Liver (tissue), 3 donors: ENCODE measurements at regions not wholly inside any gene's neighbourhood (a gene's known extent, or its start where the extent isn't known, plus 50 kb on each side); places are given as distances from the start of the nearest gene placed in this dataset.

Experiments
- ATF3 ChIP-seq: IDR thresholded peaks from 2 replicates; pipeline ENCODE4 v1.6.1; 2016; ENCODE audit warnings: antibody characterized with exemption
- CTCF ChIP-seq: fragments of 150-350 bp; IDR thresholded peaks from 2 replicates; pipeline ENCODE4 v1.5.1; 2017; ENCODE audit warnings: improper control_type of control experiment, low read depth, low read length; ENCODE audit not compliant: missing input control
- EGR1 ChIP-seq, 2 donors: IDR thresholded peaks; 2 replicates each; pipeline ENCODE4 v1.6.1; 2016 to 2018; ENCODE audit warnings: antibody characterized with exemption in 2 of 2, low read depth in 2 of 2
- FOXA1 ChIP-seq: IDR thresholded peaks from 2 replicates; pipeline ENCODE4 v1.6.1; 2016; ENCODE audit warnings: antibody characterized with exemption
- HNF4A ChIP-seq, 2 donors: conservative IDR thresholded peaks; 2 replicates each; pipeline ENCODE4 v1.6.1; 2016; ENCODE audit warnings: antibody characterized with exemption in 2 of 2, mild to moderate bottlenecking in 2 of 2
- HNF4G ChIP-seq: IDR thresholded peaks from 2 replicates; pipeline ENCODE4 v1.6.1; 2016; ENCODE audit warnings: antibody characterized with exemption
- JUND ChIP-seq, 2 donors: IDR thresholded peaks; 2 replicates each; pipeline ENCODE4 v1.6.1; 2016; ENCODE audit warnings: antibody characterized with exemption in 2 of 2
- MAX ChIP-seq: IDR thresholded peaks from 2 replicates; pipeline ENCODE4 v1.6.1; 2016; ENCODE audit warnings: antibody characterized with exemption
- REST ChIP-seq: IDR thresholded peaks from 2 replicates; pipeline ENCODE4 v1.6.1; 2016; ENCODE audit warnings: antibody characterized with exemption, mild to moderate bottlenecking
- RXRA ChIP-seq, 2 donors: IDR thresholded peaks; 2 replicates each; pipeline ENCODE4 v1.6.1; 2017 to 2018; ENCODE audit warnings: antibody characterized with exemption in 2 of 2, mild to moderate bottlenecking in 1 of 2
- SP1 ChIP-seq: IDR thresholded peaks from 2 replicates; pipeline ENCODE4 v1.6.1; 2018; ENCODE audit warnings: antibody characterized with exemption, mild to moderate bottlenecking
- TAF1 ChIP-seq: conservative IDR thresholded peaks from 2 replicates; pipeline ENCODE4 v1.6.1; 2016; ENCODE audit warnings: antibody characterized with exemption, mild to moderate bottlenecking
- YY1 ChIP-seq: IDR thresholded peaks from 2 replicates; pipeline ENCODE4 v1.6.1; 2016; ENCODE audit warnings: antibody characterized with exemption, mild to moderate bottlenecking
- donor health status: healthy.
- donor health status: healthy.

- TF ChIP-seq REST (no peak), TAF1 (no peak), HNF4G (no peak), CTCF (no peak), RXRA (IDR thresholded peaks at IDR 0.05) (no peak), JUND (IDR thresholded peaks at IDR 0.05) (no peak), EGR1 (IDR thresholded peaks at IDR 0.05; ENCODE audit: low read depth in 2 of 2) (no peak), MAX (no peak), YY1 (no peak), SP1 (no peak), ATF3 (no peak), FOXA1 (no peak), HNF4A (conservative IDR thresholded peaks at IDR 0.05) (no peak)
Measured at GRCh38 chr10:53430127-53430891, 657.7 kb upstream of the MBL2 start.
